Right ventricle myocardium superior (tissue), 1 donor: ENCODE measurements at regions not wholly inside any gene's neighbourhood (a gene's known extent, or its start where the extent isn't known, plus 50 kb on each side); places are given as distances from the start of the nearest gene placed in this dataset.

Experiments
- ATAC-seq: fragments of 200-7000 bp; cut with Tn5 transposase; one replicate; pipeline ENCODE4 v1.9.1; 2020; ENCODE audit warnings: mild to moderate bottlenecking; ENCODE audit not compliant: poor library complexity
- DNase-seq: peaks from one replicate; pipeline ENCODE4 v3.0.0-alpha.2; 2020
- intact Hi-C: fragments of 100-400 bp; cut with DNase I; formaldehyde crosslinking; loops from one replicate; pipeline ENCODE4 v1.11.2; 2022
- donor health status: DM: no; HTN: yes; CAD: no; lungs with severe emphysema.

DNA sequence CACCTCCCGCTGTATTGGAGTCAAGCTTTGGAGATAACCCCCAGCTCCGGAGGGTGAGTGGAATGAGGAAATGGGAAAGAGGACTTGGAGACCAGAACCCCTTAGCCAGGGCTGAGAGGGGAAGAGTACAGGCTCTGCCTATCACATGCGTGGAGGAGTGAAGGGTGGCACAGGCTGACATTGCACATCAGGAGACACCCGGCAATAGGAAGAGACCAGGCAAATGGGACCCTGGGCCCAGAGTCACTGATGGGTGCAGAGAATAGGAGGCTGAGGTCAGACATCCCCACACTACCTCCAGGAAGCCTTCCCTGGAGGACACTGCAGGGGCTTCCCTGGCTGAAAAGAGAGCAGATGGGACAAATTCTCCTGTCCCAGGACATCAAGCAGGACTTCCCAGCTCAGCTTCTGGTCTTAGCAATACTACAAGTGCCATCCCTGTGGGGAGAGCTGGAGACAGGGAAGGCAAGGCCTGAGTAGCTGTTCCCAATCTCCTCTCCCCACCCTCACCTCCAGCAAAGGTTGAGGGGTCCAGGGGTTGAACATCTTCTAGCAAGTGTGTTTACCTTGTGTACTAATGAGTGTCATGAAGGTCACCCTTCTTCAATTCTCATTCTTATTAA lies 160.7 kb downstream of the BUD13 start:
- intact Hi-C loops, result no loop called here
- ATAC-seq (no peak), DNase-seq (no peak)

DNA sequence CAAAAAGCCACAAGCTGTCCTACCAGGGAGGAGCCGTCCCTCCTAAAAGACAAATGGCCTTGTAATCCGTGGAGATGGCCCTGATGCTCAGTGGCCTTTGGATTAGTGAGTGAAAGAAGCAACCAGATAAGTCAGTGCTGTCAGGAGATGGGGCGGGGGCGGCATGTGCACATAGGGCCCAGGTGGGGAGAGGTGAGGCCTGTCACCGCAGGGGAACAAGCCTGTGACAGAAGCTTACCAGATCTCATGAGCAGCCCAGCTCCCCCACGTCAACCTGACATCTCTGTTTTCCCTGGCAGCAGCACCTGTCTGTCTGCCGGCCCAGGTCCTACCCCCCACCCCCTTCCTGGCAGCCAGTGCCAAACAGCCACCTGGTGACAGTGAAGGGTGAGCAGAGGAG lies 162.6 kb downstream of the BUD13 start:
- DNase-seq (no peak), ATAC-seq (no peak)
- intact Hi-C loops, result no loop called here

DNA sequence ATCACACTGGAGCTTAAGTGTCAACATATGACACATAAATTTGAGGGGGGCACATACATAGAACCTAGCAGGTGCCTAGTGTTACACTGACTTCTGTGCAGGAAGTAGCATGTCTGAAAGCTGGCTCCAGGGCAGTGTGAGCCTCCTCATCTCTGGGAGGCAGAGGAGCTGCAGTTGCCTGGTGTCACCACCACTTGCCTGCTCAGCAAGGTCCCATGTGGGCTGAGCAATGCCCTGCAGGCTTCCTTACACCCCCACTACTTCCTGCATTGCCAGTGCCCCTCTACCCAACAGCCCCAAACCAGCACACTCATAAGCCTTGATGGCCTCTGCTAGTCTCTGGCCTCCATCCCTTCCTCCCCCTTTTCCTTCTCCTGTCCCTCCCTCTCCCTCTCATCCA lies 165.8 kb downstream of the BUD13 start:
- intact Hi-C loops, result no loop called here

DNA sequence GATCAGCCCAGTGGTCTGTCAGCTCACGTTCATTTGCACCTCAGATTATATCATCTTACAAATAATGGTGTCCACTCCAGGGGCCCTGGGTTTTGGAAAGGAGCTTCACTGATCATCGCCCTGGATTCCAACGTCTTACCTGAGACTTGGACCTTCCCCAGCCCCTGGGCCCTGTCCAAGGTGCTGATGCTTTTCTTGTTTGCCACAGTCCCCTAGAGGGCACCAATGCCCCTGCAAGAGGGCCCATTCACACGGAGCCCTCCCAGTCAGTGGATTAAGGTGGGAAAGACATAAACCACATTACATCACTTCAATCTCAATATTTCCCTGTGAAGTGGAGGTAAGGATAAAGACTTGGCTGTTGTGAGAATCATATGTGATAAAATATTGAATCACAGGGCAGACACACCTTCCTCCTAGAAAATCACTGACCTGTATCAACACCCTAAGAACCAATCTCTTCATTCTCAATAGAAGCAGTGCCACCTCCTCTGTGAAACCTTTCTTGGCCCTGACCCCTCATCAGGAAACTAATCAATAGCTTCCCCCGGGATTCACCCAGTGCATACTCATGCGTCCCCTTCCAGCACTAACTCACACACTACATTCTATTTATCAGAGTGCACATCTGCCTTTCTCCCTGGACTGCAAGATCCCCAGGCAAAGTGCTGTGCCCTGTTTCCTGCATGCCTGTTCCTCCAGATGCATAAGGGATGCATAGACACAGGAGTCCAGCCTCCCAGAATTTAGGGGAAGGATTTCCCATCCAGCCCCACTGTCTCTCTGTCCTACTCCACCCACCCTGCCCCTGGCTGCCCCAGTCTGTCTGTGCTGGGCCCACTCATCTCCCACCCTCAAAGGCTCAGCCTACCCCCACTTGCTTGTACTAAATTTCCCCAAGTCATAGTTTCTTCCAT lies 167.0 kb downstream of the BUD13 start:
- ATAC-seq (no peak), DNase-seq (no peak)
- intact Hi-C loops, result no loop called here

More for the DNA sequence above, 165.8 kb downstream of the BUD13 start:
- DNase-seq (no peak), ATAC-seq (no peak)

DNA sequence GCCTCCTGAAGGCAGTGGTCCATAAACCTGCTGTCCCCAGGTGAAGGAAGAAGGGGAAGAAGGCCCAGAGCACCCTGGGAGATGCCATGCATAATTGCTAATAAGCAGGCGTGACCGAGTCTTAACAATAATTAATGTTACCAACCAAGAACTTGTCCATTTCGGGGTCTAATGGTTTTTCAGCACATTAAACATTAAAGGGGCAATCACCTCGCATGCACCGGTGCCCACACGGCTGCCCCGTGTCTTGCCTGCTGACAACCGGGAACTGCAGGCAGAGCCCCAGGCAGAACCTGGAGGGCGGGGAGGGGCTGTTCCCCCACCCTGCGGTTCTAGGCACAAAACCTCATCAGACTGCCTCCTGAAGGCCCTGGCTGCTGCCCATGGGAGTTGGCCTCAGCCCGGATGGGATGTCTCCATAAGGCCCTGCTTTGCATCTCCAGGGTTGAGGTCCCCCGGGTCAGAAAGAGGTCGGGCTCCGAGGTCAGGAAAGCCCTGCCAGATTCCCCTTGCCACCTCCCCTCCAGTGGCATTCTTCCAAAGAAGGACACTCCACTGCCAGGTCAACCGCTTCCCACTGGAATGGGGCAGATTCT lies 169.0 kb downstream of the BUD13 start:
- no peak for ATAC-seq
- DNase-seq, result no peak
- intact Hi-C loops, result no loop called here

DNA sequence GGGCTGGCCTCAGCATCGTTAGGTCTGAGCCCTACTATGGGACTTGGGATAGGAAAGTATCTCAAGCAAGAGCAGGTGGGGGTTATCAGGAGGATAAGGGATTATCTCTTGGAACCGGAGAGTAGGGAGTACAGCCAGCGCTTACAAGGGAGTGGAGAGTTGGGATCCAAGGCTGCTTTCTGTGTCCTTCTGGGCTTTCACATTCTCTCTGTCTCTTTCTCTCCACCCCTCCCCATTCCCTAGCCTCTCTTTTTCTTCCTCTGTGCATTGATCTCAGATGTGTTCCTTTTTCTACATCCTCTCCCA lies 170.2 kb downstream of the BUD13 start:
- DNase-seq, result no peak
- ATAC-seq, result no peak
- intact Hi-C loops, result no loop called here

DNA sequence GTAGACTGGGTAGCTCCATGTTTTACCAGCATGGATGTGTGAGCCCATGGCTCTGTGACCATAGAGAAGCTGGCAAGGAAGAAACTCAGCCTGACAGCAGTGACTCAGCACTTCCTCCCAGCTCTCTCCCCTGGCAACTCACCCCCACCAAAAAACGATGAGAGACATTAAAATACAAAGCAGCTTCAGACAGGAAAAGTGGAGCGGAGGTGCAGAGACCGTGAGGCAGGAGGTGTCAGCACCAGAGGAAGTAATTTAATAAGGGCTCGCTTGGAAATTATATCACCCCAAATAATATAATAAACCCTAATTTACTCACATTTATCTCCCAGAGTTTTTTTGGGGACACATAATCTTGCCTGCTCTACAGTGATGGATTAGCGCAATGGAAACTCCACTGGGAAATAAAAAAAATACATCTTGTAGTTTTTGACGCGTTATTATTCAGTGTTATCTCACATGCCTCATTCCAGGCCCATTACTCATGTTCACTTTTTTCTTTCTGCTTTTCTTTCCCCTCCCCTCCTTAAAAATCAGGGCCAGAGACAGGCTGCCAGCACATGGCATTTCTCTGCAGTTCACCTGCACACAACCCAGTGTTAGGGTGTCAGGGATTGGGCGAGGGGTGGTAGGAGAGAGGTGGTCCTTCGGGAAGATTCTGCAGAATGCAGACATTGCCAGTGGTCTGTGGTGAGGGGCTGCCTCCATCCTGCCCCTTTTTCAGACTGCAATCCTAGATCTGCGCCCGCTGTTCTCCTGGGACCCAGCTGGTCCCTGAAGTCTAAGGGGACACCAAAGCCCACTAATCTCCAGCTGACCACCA lies 170.8 kb downstream of the BUD13 start:
- DNase-seq (no peak), ATAC-seq (no peak)
- intact Hi-C loops, result no loop called here

DNA sequence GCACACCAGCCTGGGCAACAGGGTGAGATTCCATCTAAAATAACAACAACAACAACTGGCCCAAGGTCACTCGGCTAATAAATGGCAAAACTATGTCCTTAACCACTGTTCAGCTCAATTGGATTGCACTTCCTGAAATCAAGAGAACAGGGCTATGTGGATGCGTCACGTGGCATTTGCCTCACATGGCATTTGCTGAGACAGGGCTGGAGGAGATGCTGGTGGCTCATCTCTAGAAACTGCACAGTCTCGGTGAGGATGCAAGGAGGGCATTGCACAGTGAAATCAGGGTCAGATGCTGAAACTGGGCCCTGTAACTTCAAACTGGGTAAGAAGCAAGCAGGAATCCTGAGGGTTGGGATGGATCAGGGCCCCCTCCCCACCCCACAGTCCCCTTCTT lies 171.9 kb downstream of the BUD13 start:
- ATAC-seq (no peak), DNase-seq (no peak)
- intact Hi-C loops, result no loop called here

DNA sequence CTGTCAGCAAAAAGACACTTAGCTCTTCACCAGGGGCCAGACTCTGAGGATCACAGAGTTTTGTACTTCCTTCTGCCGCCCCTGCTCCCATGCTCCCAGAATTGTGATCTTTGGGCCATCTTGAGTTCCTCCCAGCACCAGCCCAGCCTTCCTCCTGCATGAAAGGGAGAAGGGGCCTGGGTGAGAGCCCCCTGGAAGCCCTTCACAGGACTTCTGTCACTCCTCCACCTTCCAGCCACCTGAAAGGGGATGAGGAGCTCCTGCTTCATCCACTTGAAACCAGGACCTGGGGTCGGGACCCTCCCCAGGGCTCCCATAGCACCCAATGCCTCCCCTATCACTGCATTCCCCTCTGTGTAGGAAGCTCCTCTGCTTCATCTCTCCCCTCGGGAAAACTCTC lies 174.2 kb downstream of the BUD13 start:
- intact Hi-C loops, result no loop called here
- no peak for DNase-seq
- no peak for ATAC-seq

DNA sequence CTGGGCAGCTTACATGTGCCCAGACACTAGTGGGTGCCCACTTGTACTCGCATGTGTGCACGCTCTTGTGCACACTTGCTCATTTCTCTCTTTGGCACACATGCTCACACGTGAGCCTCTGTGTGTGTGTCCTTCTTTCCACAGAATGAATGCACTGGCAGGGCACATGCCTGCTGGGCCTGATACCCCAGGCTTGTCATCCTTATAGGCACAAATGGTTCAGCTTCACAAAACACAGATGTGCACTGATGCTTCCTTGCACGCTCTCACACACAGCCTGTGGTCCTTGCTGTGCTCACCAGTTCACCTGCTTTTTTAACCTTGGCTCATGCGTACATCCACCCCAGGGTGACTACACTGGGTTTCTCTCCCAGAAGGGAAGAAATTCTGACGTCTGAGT lies 174.8 kb downstream of the BUD13 start:
- no peak for ATAC-seq
- intact Hi-C loops, result no loop called here
- DNase-seq, result no peak

DNA sequence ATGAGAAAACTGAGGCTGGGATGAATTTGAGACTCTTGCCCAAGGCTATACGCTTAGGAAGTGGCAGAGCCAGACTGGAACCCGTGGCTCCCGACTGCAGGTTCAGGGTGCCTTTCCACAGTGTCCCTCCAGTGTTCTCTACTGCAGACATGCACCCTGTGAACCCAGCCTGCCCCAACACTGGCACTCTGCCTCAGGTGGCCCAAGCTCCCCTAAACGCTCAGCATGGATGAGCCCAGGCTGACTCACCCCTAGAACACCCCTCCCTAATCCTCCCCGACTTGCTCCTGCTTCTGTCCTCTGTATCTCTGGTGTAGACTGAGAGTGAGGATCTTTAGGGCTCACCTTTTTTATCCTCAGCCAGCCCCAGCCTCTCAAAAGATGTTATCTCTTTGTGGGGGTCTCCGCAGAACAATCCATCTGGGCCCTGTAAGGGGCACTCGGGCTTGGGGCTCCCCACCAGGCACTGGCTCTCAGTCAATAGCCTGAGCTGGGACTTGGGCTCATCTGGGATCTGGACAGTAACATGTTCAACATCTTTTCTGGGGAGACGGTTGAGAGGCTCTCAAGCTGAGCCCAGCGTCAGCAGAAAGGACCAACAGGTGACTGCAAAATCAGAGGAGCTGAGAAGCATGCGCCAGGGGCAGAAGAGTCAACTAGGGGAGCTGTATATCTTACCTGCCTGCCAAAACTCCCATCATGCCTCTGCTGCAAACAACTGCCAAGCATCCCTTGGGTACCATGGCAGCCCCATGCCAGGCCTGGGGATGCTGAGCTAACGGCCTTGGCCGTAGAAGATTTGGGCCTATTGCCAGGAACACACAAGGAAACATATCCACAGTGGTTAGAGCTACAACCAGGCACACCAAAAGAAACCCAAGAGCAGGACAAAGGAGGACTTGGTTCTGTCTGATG lies 176.2 kb downstream of the BUD13 start:
- intact Hi-C loops, result no loop called here
- DNase-seq (no peak), ATAC-seq (no peak)

DNA sequence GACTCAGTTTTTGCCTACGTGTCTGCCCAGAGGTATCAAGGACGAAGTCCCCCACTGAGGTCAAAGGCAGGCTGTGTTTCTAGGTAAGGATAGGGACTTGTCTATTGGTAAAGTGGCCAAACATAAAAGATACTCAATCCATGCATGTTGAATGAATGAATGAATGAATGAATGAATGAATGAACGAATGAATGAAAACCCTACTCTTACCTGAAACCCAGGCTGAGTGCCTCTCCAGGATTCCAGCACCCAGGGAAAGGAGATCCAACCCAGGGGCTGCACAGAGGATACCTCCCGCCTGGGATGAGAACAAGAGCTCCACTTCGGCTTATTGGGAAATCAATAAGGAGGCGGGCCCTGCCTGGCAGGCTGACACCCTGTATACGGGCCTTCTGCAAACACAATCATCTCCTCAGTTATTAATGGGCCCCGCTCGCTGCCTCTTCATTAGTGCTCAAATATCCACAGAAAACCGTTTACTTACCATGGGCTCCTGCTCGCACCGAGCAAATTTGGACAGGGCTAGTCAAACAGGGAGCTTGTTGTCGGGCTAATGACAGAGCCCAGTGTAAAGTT lies 177.4 kb downstream of the BUD13 start:
- DNase-seq, result no peak
- ATAC-seq, result no peak
- intact Hi-C loops, result no loop called here

DNA sequence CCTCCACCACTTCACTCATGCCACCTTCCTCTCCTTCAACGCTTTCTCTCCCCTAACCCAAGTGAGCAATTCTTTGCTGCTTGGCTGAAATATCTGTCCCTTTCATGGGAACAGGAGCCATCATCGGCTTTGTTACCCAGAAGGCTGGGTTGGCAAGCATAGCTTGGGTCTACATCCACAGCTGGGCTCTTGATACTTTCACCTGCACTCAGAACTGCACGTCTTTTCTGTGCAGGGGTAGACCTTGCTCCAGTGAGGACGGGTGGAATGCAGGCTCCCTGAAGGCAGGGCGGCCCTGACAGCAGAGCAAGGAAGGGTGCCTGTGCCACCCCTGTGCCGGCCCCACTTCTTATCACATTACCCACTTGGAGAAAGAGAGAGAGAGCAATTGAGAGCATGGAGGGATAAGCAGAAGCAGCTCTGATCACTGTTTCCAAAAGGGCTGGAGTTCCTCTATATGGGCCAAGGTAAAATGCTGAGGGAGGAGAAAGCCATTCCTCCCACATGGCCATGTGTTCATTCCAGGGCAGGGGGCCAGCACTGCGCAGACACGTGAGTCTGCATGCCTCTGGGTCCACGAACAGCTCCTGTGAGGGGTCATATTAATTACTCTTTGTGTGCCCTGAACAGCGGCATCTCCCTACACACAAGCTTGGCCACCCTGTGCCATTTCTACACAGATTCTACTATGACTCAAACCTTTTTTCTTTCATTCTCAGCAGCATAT lies 181.8 kb downstream of the BUD13 start:
- no peak for ATAC-seq
- intact Hi-C loops, result no loop called here
- DNase-seq, result no peak

DNA sequence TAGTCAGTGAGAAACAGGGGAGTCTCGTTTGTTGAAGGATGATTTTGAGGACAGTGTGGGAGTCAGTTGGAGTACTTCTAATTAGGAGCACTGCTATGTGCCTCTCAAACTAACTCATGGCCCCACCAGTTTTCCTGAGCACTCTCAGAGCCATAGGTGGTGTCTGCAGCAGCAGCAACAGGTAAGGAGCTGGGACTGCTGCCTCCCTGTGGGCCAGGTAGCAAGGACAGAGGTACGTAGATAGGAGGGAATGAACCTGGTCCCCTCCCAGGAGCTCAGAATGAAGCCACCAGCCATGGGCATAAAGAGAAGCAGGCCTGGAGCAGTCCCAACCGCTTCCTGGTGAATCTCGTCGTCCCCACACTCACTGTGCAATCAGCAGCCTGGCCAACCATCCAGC lies 183.4 kb downstream of the BUD13 start:
- ATAC-seq (no peak), DNase-seq (no peak)
- intact Hi-C loops, result no loop called here

DNA sequence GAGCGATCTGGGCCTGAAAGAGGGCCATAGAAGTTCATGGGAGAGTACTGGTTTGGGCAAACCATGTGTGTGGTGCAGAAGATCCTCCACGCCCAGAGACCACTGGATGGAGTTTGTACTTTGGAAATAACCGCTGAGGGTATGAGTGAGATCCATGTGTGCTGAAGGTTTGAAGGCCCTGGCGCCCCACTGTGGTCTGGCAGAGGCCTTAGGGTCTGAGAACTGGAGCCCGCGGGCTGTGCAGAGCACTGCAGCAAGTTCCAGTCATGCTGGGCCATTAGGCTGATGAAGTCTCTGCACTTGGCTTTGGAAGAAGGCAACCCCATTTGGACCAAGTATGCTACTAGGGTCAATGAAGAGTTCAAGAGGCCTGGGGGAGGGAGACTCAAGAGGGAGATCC lies 186.4 kb downstream of the BUD13 start:
- intact Hi-C loops, result no loop called here
- DNase-seq (no peak), ATAC-seq (no peak)

DNA sequence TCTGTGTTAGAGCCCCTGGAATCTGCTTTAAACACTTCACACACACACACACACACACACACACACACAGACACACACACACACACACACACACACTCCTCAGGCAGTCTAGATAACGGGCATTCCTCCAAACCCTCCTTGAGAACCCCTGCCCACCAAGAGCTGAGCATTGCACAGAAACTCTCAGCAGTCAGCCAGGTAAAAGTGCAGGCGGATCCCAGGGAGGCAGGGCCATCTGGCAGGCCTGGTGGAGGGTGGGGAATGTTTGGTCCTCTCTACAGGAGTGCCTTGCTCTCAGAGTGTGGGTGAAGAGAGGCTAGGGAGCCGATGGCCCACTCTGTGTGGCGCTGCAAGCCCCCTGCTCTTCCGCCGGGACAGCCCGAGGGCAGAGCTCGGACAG lies 190.2 kb downstream of the BUD13 start:
- no peak for ATAC-seq
- intact Hi-C loops, result no loop called here

DNA sequence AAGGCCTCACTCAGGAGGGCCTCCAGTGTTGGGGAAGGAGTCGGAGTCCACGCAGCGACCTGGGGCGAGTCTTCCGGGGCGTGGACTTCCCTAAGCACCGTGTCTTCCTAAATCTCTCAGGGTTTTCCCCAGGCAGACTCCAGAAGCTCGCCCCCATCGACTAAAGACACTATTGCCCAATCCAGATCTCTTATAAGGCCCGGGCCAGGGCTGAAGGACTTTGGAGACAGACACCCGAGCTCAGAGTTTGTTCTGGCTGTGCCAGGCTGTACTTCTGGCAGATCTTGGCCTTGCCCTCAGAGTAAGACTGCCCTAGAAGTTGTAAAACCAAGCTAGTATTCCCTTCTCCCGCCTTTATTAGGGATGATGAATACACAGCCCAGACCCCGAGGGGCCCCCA lies 191.4 kb downstream of the BUD13 start:
- DNase-seq, result no peak
- intact Hi-C loops, result no loop called here

More for the DNA sequence above, 190.2 kb downstream of the BUD13 start:
- DNase-seq, result no peak

DNA sequence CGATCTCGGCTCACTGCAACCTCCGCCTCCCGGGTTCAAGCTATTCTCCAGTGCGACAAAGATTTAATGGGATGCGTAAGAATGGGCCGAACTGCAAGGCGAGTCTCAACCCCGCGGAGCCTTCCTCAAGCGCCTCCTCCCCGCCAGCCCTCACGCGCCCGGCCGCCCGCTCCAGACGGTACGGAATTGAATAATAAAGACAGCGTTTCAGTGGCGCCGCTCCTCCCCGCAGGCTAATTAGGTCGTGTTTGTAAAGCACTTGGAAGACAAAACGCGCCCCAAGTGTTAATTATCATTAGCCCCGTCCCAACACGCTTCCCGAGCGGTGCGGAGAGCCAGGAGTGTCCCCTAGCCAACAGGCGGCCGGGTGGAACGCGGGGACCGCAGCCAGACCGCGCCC lies 192.0 kb downstream of the BUD13 start:
- intact Hi-C loops, result no loop called here
- ATAC-seq (no peak), DNase-seq (no peak)

More for the DNA sequence above, 191.4 kb downstream of the BUD13 start:
- no peak for ATAC-seq
